Stomach smooth muscle (tissue), 2 donors: ENCODE measurements at regions not wholly inside any gene's neighbourhood (a gene's known extent, or its start where the extent isn't known, plus 50 kb on each side); places are given as distances from the start of the nearest gene placed in this dataset.
"Not testable (repeated sequence)": the region's sequence is repeated elsewhere in the genome, so short reads cannot be mapped to it uniquely, and the experiment has no call there.

Experiments
- H3K27ac ChIP-seq: one replicate; pipeline ENCODE4 v1.7.0; 2013; ENCODE audit warnings: mild to moderate bottlenecking, low read length, inconsistent platforms
- H3K27me3 ChIP-seq, 2 donors: one replicate each; pipeline ENCODE4 v1.7.0; 2013; ENCODE audit warnings: low read length in 2 of 2; ENCODE audit not compliant: insufficient read depth in 2 of 2, control insufficient read depth in 1 of 2
- H3K36me3 ChIP-seq, 2 donors: one replicate each; pipeline ENCODE4 v1.7.0; 2013; ENCODE audit warnings: low read length in 2 of 2; ENCODE audit not compliant: control insufficient read depth in 2 of 2, insufficient read depth in 2 of 2
- H3K4me1 ChIP-seq: one replicate; pipeline ENCODE4 v1.7.0; 2013; ENCODE audit warnings: low read length; ENCODE audit not compliant: control insufficient read depth, insufficient read depth
- H3K4me3 ChIP-seq, 2 donors: one replicate each; pipeline ENCODE4 v1.7.0; 2013; ENCODE audit warnings: low read length in 2 of 2
- H3K9ac ChIP-seq, 2 donors: one replicate each; pipeline ENCODE4 v1.7.0; 2013; ENCODE audit warnings: low read length in 2 of 2, mild to moderate bottlenecking in 1 of 2
- H3K9me3 ChIP-seq, 2 donors: one replicate each; pipeline ENCODE4 v1.7.0; 2013; ENCODE audit warnings: low read length in 2 of 2; ENCODE audit not compliant: control insufficient read depth in 2 of 2
- donor health status: healthy.
- donor health status: Pancreatic carcinoma.

GRCh38 chr14:21840765-21841164, 167.1 kb upstream of the OR4E1 start:
- Histone ChIP-seq H3K27me3 (peaks cover 0 to 2% of the 10 kb centered on the region in 2 donors), H3K27ac (no peak overlapping the region), H3K4me3 (no peak overlapping the region), H3K9me3 (no peaks in the 10 kb centered on the region), H3K9ac (no peak overlapping the region), H3K36me3 (no peaks in the 10 kb centered on the region), H3K4me1 (no peaks in the 10 kb centered on the region)

- no peaks in the 10 kb centered on the region for H3K27me3 ChIP-seq
- H3K4me1 ChIP-seq, result no peaks in the 10 kb centered on the region
- H3K9ac ChIP-seq, result no peak overlapping the region
- H3K9me3 ChIP-seq, result peaks cover 0 to 3% of the 10 kb centered on the region in 2 donors
- no peak overlapping the region for H3K27ac ChIP-seq
- H3K4me3 ChIP-seq, result no peak overlapping the region
- H3K36me3 ChIP-seq, result no peaks in the 10 kb centered on the region
Observed at GRCh38 chr14:21833836-21834235, 160.2 kb upstream of the OR4E1 start.

GRCh38 chr14:21825845-21826244, 152.2 kb upstream of the OR4E1 start:
- Histone ChIP-seq H3K9me3 (no peaks in the 10 kb centered on the region), H3K9ac (no peak overlapping the region), H3K27ac (no peak overlapping the region), H3K4me3 (no peak overlapping the region), H3K27me3 (peaks cover 0 to 3% of the 10 kb centered on the region in 2 donors), H3K4me1 (no peaks in the 10 kb centered on the region), H3K36me3 (no peaks in the 10 kb centered on the region)

DNA sequence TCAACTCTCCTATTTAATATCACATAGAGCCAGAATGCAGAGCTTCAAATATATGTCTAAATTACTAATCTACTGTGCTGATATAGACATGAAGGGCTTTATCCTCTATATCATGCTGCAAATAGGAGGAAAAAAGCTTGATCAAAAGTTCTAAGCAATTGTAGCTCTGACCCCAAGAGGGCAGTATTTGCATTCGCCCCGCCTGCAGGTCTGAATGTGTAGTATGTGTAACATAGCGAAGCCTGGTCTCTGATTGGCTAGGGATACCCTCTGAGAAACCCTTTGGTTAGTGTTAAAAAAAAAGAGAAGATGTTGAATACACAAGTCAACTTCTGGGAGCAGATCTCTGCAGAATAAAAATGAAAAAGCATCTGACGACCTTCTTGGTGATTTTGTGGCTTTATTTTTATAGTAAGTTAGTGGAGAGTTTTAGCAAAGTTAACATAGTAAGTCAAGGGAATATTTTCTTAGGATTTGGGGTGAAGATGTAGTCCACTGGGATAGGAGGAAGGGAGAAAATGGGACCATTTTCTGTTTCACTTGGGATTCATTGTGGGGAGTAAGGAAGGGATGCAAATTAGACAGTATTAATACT, 151.6 kb upstream of the OR4E1 start:
- no peak overlapping the region for H3K4me3 ChIP-seq
- no peaks in the 10 kb centered on the region for H3K4me1 ChIP-seq
- H3K27ac ChIP-seq, result no peak overlapping the region
- no peaks in the 10 kb centered on the region for H3K9me3 ChIP-seq
- H3K9ac ChIP-seq, result no peak overlapping the region
- no peaks in the 10 kb centered on the region for H3K36me3 ChIP-seq
- peaks cover 0 to 3% of the 10 kb centered on the region in 2 donors for H3K27me3 ChIP-seq

DNA sequence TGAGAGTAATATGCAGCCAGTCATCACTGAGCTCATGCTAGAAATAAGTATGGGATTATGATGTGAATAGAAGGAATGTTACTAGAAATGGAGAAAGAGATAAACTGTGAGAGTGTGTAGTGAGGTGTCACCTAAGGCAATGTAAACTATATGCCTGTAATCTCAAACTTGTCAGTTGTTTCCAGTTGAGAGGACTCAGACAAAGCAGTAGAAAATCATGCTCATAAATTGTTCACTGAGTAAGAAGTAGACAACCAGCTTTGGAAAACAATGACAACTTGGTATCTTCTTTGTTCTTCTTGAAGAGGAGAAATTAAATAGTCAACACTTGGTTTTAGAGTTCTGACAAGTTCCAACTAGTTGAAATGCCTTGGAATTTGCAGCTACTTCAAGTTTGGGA, 148.5 kb upstream of the OR4E1 start:
- no peak overlapping the region for H3K4me3 ChIP-seq
- H3K27me3 ChIP-seq, result peaks cover 0 to 3% of the 10 kb centered on the region in 2 donors

GRCh38 chr14:21820631-21821030, 147.0 kb upstream of the OR4E1 start:
- Histone ChIP-seq H3K27me3 (no peaks in the 10 kb centered on the region), H3K9ac (no peak overlapping the region), H3K36me3 (no peaks in the 10 kb centered on the region), H3K4me3 (no peak overlapping the region), H3K9me3 (peaks cover 0 to 5% of the 10 kb centered on the region in 2 donors), H3K27ac (no peak overlapping the region), H3K4me1 (no peaks in the 10 kb centered on the region)

More for the DNA sequence above, 148.5 kb upstream of the OR4E1 start:
- H3K9ac ChIP-seq, result no peak overlapping the region
- no peaks in the 10 kb centered on the region for H3K9me3 ChIP-seq
- no peak overlapping the region for H3K27ac ChIP-seq
- H3K4me1 ChIP-seq, result no peaks in the 10 kb centered on the region
- H3K36me3 ChIP-seq, result no peaks in the 10 kb centered on the region

- H3K4me3 ChIP-seq, H3K36me3 ChIP-seq, H3K9me3 ChIP-seq, H3K4me1 ChIP-seq, H3K9ac ChIP-seq, H3K27me3 ChIP-seq, H3K27ac ChIP-seq: not testable (repeated sequence)
Observed at GRCh38 chr14:21819891-21820290, 146.3 kb upstream of the OR4E1 start.

DNA sequence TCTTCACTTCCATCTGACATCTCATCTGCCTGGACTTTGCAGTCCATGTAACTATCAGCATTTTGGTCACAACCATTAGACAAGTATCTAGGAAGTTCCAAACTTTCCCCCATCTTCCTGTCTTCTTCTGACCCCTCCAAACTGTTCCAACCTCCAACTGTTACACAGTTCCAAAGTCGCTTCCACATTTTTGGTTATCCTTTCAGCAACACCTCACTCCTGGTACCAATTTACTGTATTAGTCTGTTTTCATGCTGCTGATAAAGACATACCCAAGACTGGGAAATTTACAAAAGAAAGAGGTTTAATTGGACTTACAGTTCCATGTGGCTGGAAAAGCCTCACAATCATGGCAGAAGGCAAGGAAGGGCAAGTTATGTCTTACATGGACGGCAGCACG, 143.4 kb upstream of the OR4E1 start:
- not testable (repeated sequence) for H3K27ac ChIP-seq, H3K36me3 ChIP-seq, H3K4me3 ChIP-seq, H3K9me3 ChIP-seq, H3K9ac ChIP-seq, H3K27me3 ChIP-seq, H3K4me1 ChIP-seq

GRCh38 chr14:21807975-21808374, 134.4 kb upstream of the OR4E1 start:
- Histone ChIP-seq H3K4me1 (no peaks in the 10 kb centered on the region), H3K9me3 (peaks cover 0 to 4% of the 10 kb centered on the region in 2 donors), H3K9ac (no peak overlapping the region), H3K4me3 (no peak overlapping the region), H3K36me3 (no peaks in the 10 kb centered on the region), H3K27ac (no peak overlapping the region), H3K27me3 (no peaks in the 10 kb centered on the region)

DNA sequence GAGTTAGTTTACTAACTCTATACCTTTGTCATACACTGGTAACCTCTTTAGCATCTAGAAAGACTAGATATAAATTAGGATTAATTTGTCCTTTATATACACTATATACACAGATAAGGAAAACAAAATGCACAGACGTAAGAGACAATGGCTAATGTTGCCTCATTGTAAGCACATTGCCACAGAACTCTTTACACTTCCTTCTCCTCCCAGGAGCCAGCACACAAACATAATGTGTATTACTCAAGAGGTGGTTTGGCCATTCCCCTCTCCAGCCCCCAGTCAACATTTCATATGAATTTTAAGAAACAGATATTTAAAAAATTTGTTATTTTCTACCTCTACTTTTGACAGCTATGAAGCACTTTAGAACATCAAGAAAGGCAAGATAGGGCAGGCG, 131.4 kb upstream of the OR4E1 start:
- H3K4me1 ChIP-seq, result no peaks in the 10 kb centered on the region
- H3K9me3 ChIP-seq, result no peaks in the 10 kb centered on the region
- H3K36me3 ChIP-seq, result no peaks in the 10 kb centered on the region
- H3K27me3 ChIP-seq, result no peaks in the 10 kb centered on the region
- no peak overlapping the region for H3K27ac ChIP-seq
- H3K9ac ChIP-seq, result no peak overlapping the region
- no peak overlapping the region for H3K4me3 ChIP-seq

DNA sequence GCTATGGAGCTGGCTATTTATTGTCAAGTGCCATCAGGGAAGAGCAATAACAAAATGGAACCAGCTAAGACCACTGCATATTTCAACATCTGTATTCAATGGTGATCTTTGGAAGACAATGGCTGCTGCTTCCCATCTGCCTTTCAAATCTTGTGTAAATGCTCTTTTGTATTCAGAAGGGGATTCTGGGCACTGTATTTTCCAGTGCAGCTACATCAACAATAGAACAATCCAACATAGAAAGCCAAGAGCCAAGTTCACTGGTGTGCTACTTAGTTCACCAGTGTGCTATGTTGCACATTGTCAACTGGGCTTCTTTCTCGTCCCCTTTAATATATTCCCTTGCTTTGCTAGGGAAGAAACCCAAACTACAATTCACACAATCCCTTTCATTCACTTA, 128.8 kb upstream of the OR4E1 start:
- Histone ChIP-seq H3K9me3 (no peaks in the 10 kb centered on the region), H3K36me3 (no peaks in the 10 kb centered on the region), H3K4me3 (no peak overlapping the region)

More for the DNA sequence above, 128.8 kb upstream of the OR4E1 start:
- no peak overlapping the region for H3K27ac ChIP-seq
- no peaks in the 10 kb centered on the region for H3K4me1 ChIP-seq
- no peaks in the 10 kb centered on the region for H3K27me3 ChIP-seq
- H3K9ac ChIP-seq, result no peak overlapping the region
